MM.1S (cell line): ENCODE measurements at regions not wholly inside any gene's neighbourhood (a gene's known extent, or its start where the extent isn't known, plus 50 kb on each side); places are given as distances from the start of the nearest gene placed in this dataset.

Source experiments
- DNase-seq: peaks from one replicate; pipeline ENCODE4 v3.0.0-alpha.2; 2015
- H2AFZ ChIP-seq: fragments of 300-600 bp; sonication (generic); 2 replicates; pipeline ENCODE4 v1.6.0; 2016; ENCODE audit warnings: antibody characterized with exemption, low read length
- H3F3A ChIP-seq: fragments of 300-600 bp; sonication (generic); 2 replicates; pipeline ENCODE4 v1.6.1; 2016; ENCODE audit warnings: mild to moderate bottlenecking, antibody characterized with exemption, low read length, moderate library complexity, mixed read lengths; ENCODE audit not compliant: insufficient read depth
- H3K27ac ChIP-seq: fragments of 300-600 bp; sonication (generic); 2 replicates; pipeline ENCODE4 v1.5.1; 2016; ENCODE audit warnings: mild to moderate bottlenecking, low read length
- H3K27me3 ChIP-seq: fragments of 300-600 bp; sonication (generic); replicated peaks from 2 replicates; pipeline ENCODE4 v1.6.0; 2016; ENCODE audit warnings: low read length; ENCODE audit not compliant: insufficient read depth
- H3K36me3 ChIP-seq: fragments of 300-600 bp; sonication (generic); replicated peaks from 2 replicates; pipeline ENCODE4 v1.6.1; 2016; ENCODE audit warnings: mild to moderate bottlenecking, low read length, mixed read lengths; ENCODE audit not compliant: insufficient read depth
- H3K4me1 ChIP-seq: fragments of 300-600 bp; sonication (generic); 2 replicates; pipeline ENCODE4 v1.6.1; 2016; ENCODE audit warnings: low read length, mixed read lengths
- H3K4me2 ChIP-seq: fragments of 300-600 bp; sonication (generic); 2 replicates; pipeline ENCODE4 v1.6.0; 2016; ENCODE audit warnings: low read depth, low read length
- H3K4me3 ChIP-seq: fragments of 300-600 bp; sonication (generic); 2 replicates; pipeline ENCODE4 v1.5.1; 2016; ENCODE audit warnings: low read length, mixed read lengths
- H3K79me2 ChIP-seq: fragments of 300-600 bp; sonication (generic); 2 replicates; pipeline ENCODE4 v1.6.1; 2016; ENCODE audit warnings: mixed run types, low read length, mixed read lengths
- H3K9ac ChIP-seq: fragments of 300-600 bp; sonication (generic); 2 replicates; pipeline ENCODE4 v1.6.1; 2016; ENCODE audit warnings: low read length, mixed read lengths
- H3K9me2 ChIP-seq: fragments of 300-600 bp; sonication (generic); replicated peaks from 2 replicates; pipeline ENCODE4 v1.6.1; 2016; ENCODE audit warnings: mild to moderate bottlenecking, low read length, mixed read lengths; ENCODE audit not compliant: insufficient read depth
- H3K9me3 ChIP-seq: fragments of 300-600 bp; sonication (generic); replicated peaks from 2 replicates; pipeline ENCODE4 v1.6.1; 2016; ENCODE audit warnings: mild to moderate bottlenecking, low read length, mixed read lengths; ENCODE audit not compliant: insufficient read depth
- H4K20me1 ChIP-seq: fragments of 300-600 bp; sonication (generic); 2 replicates; pipeline ENCODE4 v1.6.1; 2016; ENCODE audit warnings: mild to moderate bottlenecking, low read length, moderate library complexity, mixed read lengths; ENCODE audit not compliant: insufficient read depth
- EZH2 ChIP-seq: fragments of 300-600 bp; sonication (generic); optimal IDR thresholded peaks from 2 replicates; pipeline ENCODE3; 2017; ENCODE audit warnings: low read depth, mild to moderate bottlenecking, antibody characterized with exemption, low read length, mixed read lengths
- EZH2phosphoT487 ChIP-seq: fragments of 300-600 bp; sonication (generic); IDR thresholded peaks from 2 replicates; pipeline ENCODE4 v1.6.1; 2018; ENCODE audit warnings: antibody characterized with exemption, low read length
- TF ChIP-seq, protein P1 (sequence below): fragments of 300-600 bp; sonication (generic); IDR thresholded peaks from 2 replicates; pipeline ENCODE4 v1.5.1; 2016; ENCODE audit warnings: antibody characterized with exemption, low read length, mixed read lengths

DNA sequence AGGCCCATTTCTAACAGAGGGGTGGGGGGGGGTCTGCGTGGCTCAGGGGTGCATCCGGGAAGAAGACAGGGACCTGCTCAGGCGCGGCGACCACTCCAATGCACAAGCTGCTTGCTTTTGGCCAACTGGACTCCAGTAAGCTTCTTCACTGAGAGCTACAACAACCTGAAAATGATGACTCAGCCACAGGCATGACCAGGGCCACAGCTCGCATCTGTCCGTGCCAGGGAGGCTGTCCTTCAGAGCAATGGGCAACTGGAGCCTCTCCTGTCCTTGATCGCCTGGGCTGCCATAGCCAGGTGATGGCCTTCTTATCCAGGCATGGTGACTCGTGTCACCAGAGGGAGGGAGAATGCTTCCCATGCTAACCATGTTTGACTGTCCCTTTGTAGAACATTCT lies 81.6 kb upstream of the RNF32 start:
- Histone ChIP-seq H3K36me3 (no peaks in the 10 kb centered on the region), H3K27ac (no peak overlapping the region), H3K9me3 (no peaks in the 10 kb centered on the region), H3K4me1 (no peaks in the 10 kb centered on the region), H3K27me3 (peaks cover 6% of the 10 kb centered on the region; the same call in 1 of the 2 replicates), H3F3A (no peaks in the 10 kb centered on the region), H3K9ac (no peak overlapping the region), H3K4me3 (no peak overlapping the region), H3K79me2 (no peaks in the 10 kb centered on the region), H2AFZ (no peak overlapping the region), H4K20me1 (no peaks in the 10 kb centered on the region), H3K4me2 (no peak overlapping the region), H3K9me2 (no peaks in the 10 kb centered on the region)
- no peak for DNase-seq
- TF ChIP-seq, protein P1, sequence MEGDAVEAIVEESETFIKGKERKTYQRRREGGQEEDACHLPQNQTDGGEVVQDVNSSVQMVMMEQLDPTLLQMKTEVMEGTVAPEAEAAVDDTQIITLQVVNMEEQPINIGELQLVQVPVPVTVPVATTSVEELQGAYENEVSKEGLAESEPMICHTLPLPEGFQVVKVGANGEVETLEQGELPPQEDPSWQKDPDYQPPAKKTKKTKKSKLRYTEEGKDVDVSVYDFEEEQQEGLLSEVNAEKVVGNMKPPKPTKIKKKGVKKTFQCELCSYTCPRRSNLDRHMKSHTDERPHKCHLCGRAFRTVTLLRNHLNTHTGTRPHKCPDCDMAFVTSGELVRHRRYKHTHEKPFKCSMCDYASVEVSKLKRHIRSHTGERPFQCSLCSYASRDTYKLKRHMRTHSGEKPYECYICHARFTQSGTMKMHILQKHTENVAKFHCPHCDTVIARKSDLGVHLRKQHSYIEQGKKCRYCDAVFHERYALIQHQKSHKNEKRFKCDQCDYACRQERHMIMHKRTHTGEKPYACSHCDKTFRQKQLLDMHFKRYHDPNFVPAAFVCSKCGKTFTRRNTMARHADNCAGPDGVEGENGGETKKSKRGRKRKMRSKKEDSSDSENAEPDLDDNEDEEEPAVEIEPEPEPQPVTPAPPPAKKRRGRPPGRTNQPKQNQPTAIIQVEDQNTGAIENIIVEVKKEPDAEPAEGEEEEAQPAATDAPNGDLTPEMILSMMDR: no peak
- TF ChIP-seq EZH2phosphoT487 (no peak), EZH2 (no peak)

DNA sequence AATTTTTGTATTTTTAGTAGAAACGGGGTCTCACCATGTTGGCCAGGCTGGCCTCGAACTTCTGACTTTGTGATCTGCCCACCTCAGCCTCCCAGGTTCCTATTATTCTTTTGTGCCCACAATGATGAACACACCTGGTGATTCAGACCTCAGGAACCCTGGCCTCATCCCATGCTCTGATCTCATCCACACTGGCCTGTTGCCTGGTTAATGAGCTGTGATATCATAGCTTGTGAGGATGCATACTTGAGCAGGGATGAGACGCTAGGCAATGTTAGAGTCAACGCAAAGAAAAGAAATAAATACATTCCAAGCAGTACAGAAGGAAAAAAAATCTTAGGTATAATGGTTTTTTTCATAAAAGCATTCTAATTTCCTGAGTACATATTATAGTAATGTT lies 82.4 kb upstream of the RNF32 start:
- Histone ChIP-seq H3K27ac (no peak overlapping the region), H3K4me2 (no peak overlapping the region), H3F3A (no peaks in the 10 kb centered on the region), H3K9me2 (no peaks in the 10 kb centered on the region), H3K4me3 (no peak overlapping the region), H3K4me1 (no peaks in the 10 kb centered on the region), H3K36me3 (no peaks in the 10 kb centered on the region), H2AFZ (no peak overlapping the region), H3K27me3 (peaks cover 6% of the 10 kb centered on the region; the same call in 1 of the 2 replicates), H3K9me3 (no peaks in the 10 kb centered on the region), H3K9ac (no peak overlapping the region), H3K79me2 (no peaks in the 10 kb centered on the region), H4K20me1 (no peaks in the 10 kb centered on the region)
- DNase-seq: no peak
- TF ChIP-seq, protein P1: no peak
- TF ChIP-seq EZH2 (no peak), EZH2phosphoT487 (no peak)

DNA sequence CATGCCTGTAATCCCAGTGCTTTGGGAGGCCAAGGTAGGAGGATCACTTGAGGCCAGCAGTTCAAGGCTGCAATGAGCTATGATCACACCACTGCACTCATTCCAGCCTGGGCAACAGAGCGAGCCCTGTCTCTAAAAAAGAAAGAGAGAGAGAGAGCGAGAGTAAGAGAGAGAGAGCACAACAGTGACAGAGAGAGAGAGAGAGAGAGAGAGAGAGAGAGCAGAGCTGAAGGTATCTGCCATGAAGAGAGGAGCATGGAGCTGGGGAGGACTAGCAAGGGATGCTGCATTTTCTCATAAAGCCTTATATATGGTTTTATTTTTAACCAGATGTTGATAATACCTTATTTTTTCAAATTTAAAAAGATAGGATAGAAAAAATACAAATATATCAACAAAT lies 84.5 kb upstream of the RNF32 start:
- H3K9me3 ChIP-seq: no peaks in the 10 kb centered on the region
- no peak overlapping the region for H3K27ac ChIP-seq
- H3K4me3 ChIP-seq: no peak overlapping the region
- no peaks in the 10 kb centered on the region for H4K20me1 ChIP-seq
- TF ChIP-seq EZH2phosphoT487 (no peak), EZH2 (no peak)
- TF ChIP-seq, protein P1: no peak
- no peaks in the 10 kb centered on the region for H3K36me3 ChIP-seq
- H3F3A ChIP-seq: no peaks in the 10 kb centered on the region
- no peaks in the 10 kb centered on the region for H3K27me3 ChIP-seq
- no peak overlapping the region for H2AFZ ChIP-seq
- no peak overlapping the region for H3K9ac ChIP-seq
- H3K79me2 ChIP-seq: no peaks in the 10 kb centered on the region
- no peaks in the 10 kb centered on the region for H3K9me2 ChIP-seq
- DNase-seq: no peak
- H3K4me2 ChIP-seq: no peak overlapping the region
- no peaks in the 10 kb centered on the region for H3K4me1 ChIP-seq

DNA sequence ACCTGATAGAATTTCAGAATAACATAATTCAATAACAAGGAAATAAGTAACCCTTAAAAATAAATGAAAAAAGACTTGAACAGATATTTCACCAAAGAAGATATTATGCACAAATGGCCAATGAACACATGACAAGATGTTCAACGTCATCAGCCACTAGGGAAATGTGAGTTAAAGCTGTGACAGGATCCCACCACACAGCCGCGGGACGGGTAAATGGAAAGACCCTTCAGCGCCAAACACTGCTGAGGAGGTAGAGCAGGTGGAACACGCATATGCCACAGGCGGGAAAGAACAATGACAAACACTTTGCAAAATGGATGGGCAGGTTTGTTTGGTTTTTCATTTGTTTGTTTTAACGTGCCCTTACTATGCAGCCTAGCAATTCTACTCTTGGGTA lies 86.1 kb upstream of the RNF32 start:
- Histone ChIP-seq H3K4me3 (no peak overlapping the region), H3K27ac (no peak overlapping the region), H3K27me3 (no peaks in the 10 kb centered on the region), H3K4me1 (no peaks in the 10 kb centered on the region), H3K9ac (no peak overlapping the region), H3F3A (no peaks in the 10 kb centered on the region), H3K79me2 (no peaks in the 10 kb centered on the region), H3K4me2 (no peak overlapping the region), H3K36me3 (no peaks in the 10 kb centered on the region), H3K9me2 (no peaks in the 10 kb centered on the region), H3K9me3 (no peaks in the 10 kb centered on the region), H2AFZ (no peak overlapping the region), H4K20me1 (no peaks in the 10 kb centered on the region)
- no peak for DNase-seq
- no peak for TF ChIP-seq EZH2phosphoT487
- TF ChIP-seq EZH2: no peak
- TF ChIP-seq, protein P1: no peak
